IMR-90 (cell line): ENCODE measurements at regions not wholly inside any gene's neighbourhood (a gene's known extent, or its start where the extent isn't known, plus 50 kb on each side); places are given as distances from the start of the nearest gene placed in this dataset.

ENCODE experiments used
- ATAC-seq: fragments of 200-7000 bp; cut with Tn5 transposase; 2 replicates; pipeline ENCODE4 v1.9.1; 2020; ENCODE audit warnings: low read depth, mild to moderate bottlenecking, moderate library complexity
- BruUV-seq: library from RNA; stranded (reverse); fragments of 400-500 nt; replicated peaks from 2 replicates; lab custom pipeline; 2021; lab: Mats Ljungman, UMichigan
- CTCF ChIA-PET: fragments of 300-600 bp; formaldehyde crosslinking; extraction: SDS; loops from one replicate; lab custom pipeline; 2021; ENCODE audit warnings: antibody characterized with exemption; lab: Yijun Ruan, JAX
- POLR2A ChIA-PET: fragments of 300-600 bp; sonication (Branson Sonifier 250); formaldehyde crosslinking; loops from one replicate; lab custom pipeline; 2022; ENCODE audit warnings: antibody characterized with exemption; ENCODE audit not compliant: unreplicated experiment; lab: Charles Lee
- DNase-seq: peaks from one replicate; pipeline ENCODE4 v3.0.0; 2013
- H2AFZ ChIP-seq: replicated peaks from 2 replicates; pipeline ENCODE3; 2013; ENCODE audit warnings: low read length, mild to moderate bottlenecking; ENCODE audit not compliant: poor library complexity
- H2AK5ac ChIP-seq: 2 replicates; pipeline ENCODE4 v1.6.1; 2013; ENCODE audit warnings: low read depth, low read length, inconsistent platforms
- H2AK9ac ChIP-seq: replicated peaks from 2 replicates; pipeline ENCODE3; 2013; ENCODE audit warnings: mild to moderate bottlenecking, low read depth, low read length, moderate library complexity; ENCODE audit not compliant: poor library complexity
- H2BK120ac ChIP-seq: 2 replicates; pipeline ENCODE4 v1.6.1; 2013; ENCODE audit warnings: low read depth, low read length, inconsistent platforms
- H2BK15ac ChIP-seq: 3 replicates; pipeline ENCODE4 v1.6.1; 2013; ENCODE audit warnings: low read depth, low read length, inconsistent platforms
- H2BK20ac ChIP-seq: 2 replicates; pipeline ENCODE4 v1.6.1; 2013; ENCODE audit warnings: low read depth, mild to moderate bottlenecking, inconsistent platforms, low read length, moderate library complexity
- H2BK5ac ChIP-seq: 2 replicates; pipeline ENCODE4 v1.6.1; 2013; ENCODE audit warnings: mild to moderate bottlenecking, low read depth, low read length, inconsistent platforms; ENCODE audit not compliant: poor library complexity, severe bottlenecking
- H3K14ac ChIP-seq: replicated peaks from 2 replicates; pipeline ENCODE4 v1.6.1; 2013; ENCODE audit warnings: low read depth, low read length, inconsistent platforms
- H3K18ac ChIP-seq: 2 replicates; pipeline ENCODE4 v1.6.1; 2013; ENCODE audit warnings: low read depth, low read length, control low read depth
- H3K23ac ChIP-seq: 2 replicates; pipeline ENCODE4 v1.6.1; 2013; ENCODE audit warnings: low read depth, low read length, inconsistent platforms
- H3K27ac ChIP-seq: 2 replicates; pipeline ENCODE4 v1.5.1; 2013; ENCODE audit warnings: mild to moderate bottlenecking, control low read depth, low read length; ENCODE audit not compliant: insufficient read depth
- H3K27me3 ChIP-seq: 2 replicates; pipeline ENCODE4 v1.6.1; 2013; ENCODE audit warnings: low read length; ENCODE audit not compliant: control insufficient read depth, insufficient read depth
- H3K36me3 ChIP-seq: 2 replicates; pipeline ENCODE4 v1.6.1; 2013; ENCODE audit warnings: low read length, mixed read lengths; ENCODE audit not compliant: control insufficient read depth, insufficient read depth
- H3K4ac ChIP-seq: 2 replicates; pipeline ENCODE4 v1.6.1; 2013; ENCODE audit warnings: low read depth, low read length, inconsistent platforms
- H3K4me1 ChIP-seq: 2 replicates; pipeline ENCODE4 v1.6.1; 2013; ENCODE audit warnings: low read length, mixed read lengths; ENCODE audit not compliant: control insufficient read depth, insufficient read depth
- H3K4me2 ChIP-seq: 2 replicates; pipeline ENCODE4 v1.6.1; 2013; ENCODE audit warnings: low read depth, mild to moderate bottlenecking, control low read depth, low read length, moderate library complexity
- H3K4me3 ChIP-seq: 2 replicates; pipeline ENCODE4 v1.5.1; 2013; ENCODE audit warnings: low read depth, mild to moderate bottlenecking, control low read depth, low read length, moderate library complexity; ENCODE audit not compliant: insufficient read depth
- H3K56ac ChIP-seq: 2 replicates; pipeline ENCODE4 v1.6.1; 2013; ENCODE audit warnings: low read length, inconsistent platforms; ENCODE audit not compliant: insufficient read depth; ENCODE audit errors: extremely low read depth
- H3K79me1 ChIP-seq, 2 experiments: 2 replicates each; pipeline ENCODE4 v1.6.1; 2013; ENCODE audit warnings: low read length in 2 of 2, inconsistent platforms in 1 of 2, low read depth in 1 of 2
- H3K9ac ChIP-seq: 2 replicates; pipeline ENCODE4 v1.6.1; 2013; ENCODE audit warnings: low read depth, low read length, control low read depth
- H3K9me1 ChIP-seq: 2 replicates; pipeline ENCODE4 v1.6.1; 2013; ENCODE audit warnings: low read length, inconsistent platforms; ENCODE audit not compliant: insufficient read depth
- H3K9me3 ChIP-seq: 2 replicates; pipeline ENCODE4 v1.6.1; 2013; ENCODE audit warnings: low read length; ENCODE audit not compliant: control insufficient read depth, insufficient read depth
- H4K20me1 ChIP-seq: 2 replicates; pipeline ENCODE4 v1.6.1; 2013; ENCODE audit warnings: low read length, inconsistent platforms; ENCODE audit not compliant: insufficient read depth
- H4K5ac ChIP-seq: 2 replicates; pipeline ENCODE4 v1.6.1; 2013; ENCODE audit warnings: mild to moderate bottlenecking, low read depth, low read length, control low read depth
- H4K8ac ChIP-seq, 2 experiments: 2 replicates each; pipeline ENCODE4 v1.6.1; 2013; ENCODE audit warnings: low read depth in 2 of 2, low read length in 2 of 2, control low read depth in 1 of 2, inconsistent platforms in 1 of 2
- H4K91ac ChIP-seq: 2 replicates; pipeline ENCODE4 v1.6.1; 2013; ENCODE audit warnings: low read depth, low read length, inconsistent platforms; ENCODE audit not compliant: insufficient read depth
- BHLHE40 ChIP-seq: fragments of 150-350 bp; IDR thresholded peaks from 2 replicates; pipeline ENCODE4 v1.6.1; 2016; ENCODE audit warnings: mild to moderate bottlenecking, low read depth, low read length
- CEBPB ChIP-seq: IDR thresholded peaks from 2 replicates; pipeline ENCODE4 v1.6.1; 2012; ENCODE audit warnings: low read depth, low read length, improper control_type of control experiment
- NFE2L2 ChIP-seq: fragments of 150-350 bp; IDR thresholded peaks from 2 replicates; pipeline ENCODE4 v1.6.1; 2016; ENCODE audit warnings: low read depth, mild to moderate bottlenecking, low read length
- POLR2A ChIP-seq: IDR thresholded peaks from 2 replicates; pipeline ENCODE4 v1.6.1; 2012; ENCODE audit warnings: mild to moderate bottlenecking, low read depth, low read length
- RFX5 ChIP-seq: IDR thresholded peaks from 2 replicates; pipeline ENCODE4 v1.8.0; 2012; ENCODE audit warnings: low read depth, mild to moderate bottlenecking, low read length, moderate library complexity
- SMC3 ChIP-seq: fragments of 150-350 bp; IDR thresholded peaks from 2 replicates; pipeline ENCODE4 v1.6.1; 2016; ENCODE audit warnings: low read depth, mild to moderate bottlenecking, antibody characterized with exemption, low read length, moderate library complexity
- WGBS, 2 experiments: methylation state at CpG; one replicate each; pipeline versions ENCODE4 v1.1.5 to v1.1.7; 2013; ENCODE audit warnings: missing lambda C conversion rate in 2 of 2; ENCODE audit not compliant: insufficient read length in 1 of 2; ENCODE audit errors: extremely low coverage in 2 of 2; 5-methylcytosine and 5-hydroxymethylcytosine counted together
- dilution Hi-C: fragments of 300-500 bp; cut with HindIII; formaldehyde crosslinking; loops from one replicate; pipeline ENCODE4 v1.14.3; 2018; ENCODE audit warnings: low sequenced_read_pairs; ENCODE audit not compliant: unreplicated experiment
- in situ Hi-C: fragments of 300-500 bp; cut with MboI; formaldehyde crosslinking; loops from 3 replicates; pipeline ENCODE4 v1.14.3; 2019; ENCODE audit warnings: low sequenced_read_pairs, inconsistent platforms, mixed read lengths
- intact Hi-C: fragments of 100-400 bp; cut with micrococcal nuclease; formaldehyde crosslinking; loops from 2 replicates; pipeline ENCODE4 v1.10.0; 2022

- H3K9me1 ChIP-seq = no peaks in the 10 kb centered on the region
These were observed 759.0 kb downstream of the LTN1 start for GRCh38 chr21:28233536-28234220.

More at GRCh38 chr21:28233536-28234220, 759.0 kb downstream of the LTN1 start:
- no peaks in the 10 kb centered on the region for H3K79me1 ChIP-seq
- H4K20me1 ChIP-seq = no peaks in the 10 kb centered on the region
- ATAC-seq (no peak), DNase-seq (no peak)
- no peak overlapping the region for H3K4me2 ChIP-seq
- H3K4ac ChIP-seq = peak overlapping the region; percentile 44
- no peak overlapping the region for H3K56ac ChIP-seq
- H3K18ac ChIP-seq = peak overlapping the region; percentile 61
- CTCF ChIA-PET = interaction anchor here (0.6 kb wide), 1 partner anchor 41 kb away, joined by 3 read pairs; no protein-coding TSS in a partner anchor
- no peak overlapping the region for H3K9ac ChIP-seq
- WGBS, 2 experiments = 88% methylated on average over 4 of the region's 9 CpGs; no CpG with 5 or more reads in 1 of the 2 experiments
- H3K9me3 ChIP-seq = no peaks in the 10 kb centered on the region
- intact Hi-C loops = no loop called here
- H2BK20ac ChIP-seq = peak overlapping the region; percentile 79
- in situ Hi-C loops = no loop called here
- H4K8ac ChIP-seq = peak overlapping the region; percentile 29 to 31; a peak in 3 of 4 replicates
- no peaks in the 10 kb centered on the region for H3K27me3 ChIP-seq
- no TSS peak for BruUV-seq
- POLR2A ChIA-PET = no interaction called here
- H3K14ac ChIP-seq = 0 out of 2 replicates have a peak overlapping the region, but pooled peaks have one; percentile 33
- dilution Hi-C loops = no loop called here
- H2BK5ac ChIP-seq = peak overlapping the region; percentile 20
- no peak overlapping the region for H3K23ac ChIP-seq
- no peaks in the 10 kb centered on the region for H3K36me3 ChIP-seq
- H2BK120ac ChIP-seq = peak overlapping the region; percentile 39
- TF ChIP-seq POLR2A (no peak), BHLHE40 (no peak), NFE2L2 (no peak), RFX5 (no peak), SMC3 (no peak), CEBPB (peak; percentile 91)
- peak overlapping the region; percentile 76 for H2BK15ac ChIP-seq
- no peak overlapping the region for H2AFZ ChIP-seq
- H4K5ac ChIP-seq = no peak overlapping the region
- peaks cover 5% of the 10 kb centered on the region for H3K4me1 ChIP-seq
- no peak overlapping the region for H2AK9ac ChIP-seq
- peak overlapping the region; percentile 50; the same call in 1 of the 2 replicates for H4K91ac ChIP-seq
- peak overlapping the region; percentile 36; the same call in 1 of the 2 replicates for H2AK5ac ChIP-seq
- no peak overlapping the region for H3K27ac ChIP-seq
- no peak overlapping the region for H3K4me3 ChIP-seq
